SK-N-DZ (cell line): ENCODE measurements at regions not wholly inside any gene's neighbourhood (a gene's known extent, or its start where the extent isn't known, plus 50 kb on each side); places are given as distances from the start of the nearest gene placed in this dataset.

ENCODE experiments used
- DNase-seq: peaks from one replicate; pipeline ENCODE4 v3.0.0-alpha.2; 2015; ENCODE audit warnings: low spot score

DNA sequence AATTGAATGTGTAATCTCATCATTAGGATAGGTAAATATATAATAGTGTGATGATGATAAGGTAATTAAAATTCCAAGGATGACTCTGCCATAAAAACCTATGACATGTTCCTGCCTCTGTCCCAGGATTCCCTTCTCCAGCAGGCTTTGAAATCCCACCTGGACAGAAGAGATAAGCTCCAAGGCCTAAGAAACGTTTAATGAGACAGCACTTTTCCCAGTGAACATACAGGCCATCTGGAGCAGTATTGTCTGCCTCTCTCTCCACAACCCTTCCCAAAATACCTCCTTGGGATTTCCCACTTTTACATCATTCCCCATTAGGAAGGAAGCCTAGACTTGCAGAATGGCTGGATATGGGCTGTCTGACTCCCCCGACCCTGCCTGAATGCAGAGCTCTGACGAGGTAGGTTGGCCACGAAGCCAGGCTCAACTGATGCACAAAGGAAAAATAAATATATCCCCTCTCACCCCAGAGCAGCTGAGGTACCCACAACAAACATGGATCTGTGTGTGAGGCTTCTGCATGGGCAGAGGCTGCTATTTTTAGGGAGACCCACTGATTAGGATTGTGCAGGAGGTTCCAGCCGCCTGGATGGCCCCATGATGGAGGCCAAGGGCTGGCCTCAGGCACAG, 71.0 kb downstream of the TMPRSS5 start:
- no peak for DNase-seq

DNA sequence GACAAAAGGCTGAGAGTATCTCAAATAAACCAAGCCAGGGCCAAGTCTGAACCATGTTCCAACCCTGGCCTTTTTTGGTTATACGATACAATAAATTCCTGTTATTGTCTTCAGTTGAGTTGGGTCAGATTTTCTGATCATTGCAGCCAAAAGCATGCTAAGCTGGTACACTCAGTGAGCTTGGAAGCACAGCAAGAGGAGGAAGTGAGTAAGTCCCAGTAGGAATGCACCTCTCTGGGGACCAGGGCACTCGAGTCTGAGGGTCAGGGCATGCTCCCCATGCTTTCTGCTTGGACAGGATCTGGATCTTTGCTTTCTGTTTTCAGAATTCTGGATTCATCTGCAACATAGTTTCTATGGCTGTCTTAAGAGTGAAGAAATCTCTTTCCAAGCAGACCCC, 73.1 kb downstream of the TMPRSS5 start:
- DNase-seq: no peak

DNA sequence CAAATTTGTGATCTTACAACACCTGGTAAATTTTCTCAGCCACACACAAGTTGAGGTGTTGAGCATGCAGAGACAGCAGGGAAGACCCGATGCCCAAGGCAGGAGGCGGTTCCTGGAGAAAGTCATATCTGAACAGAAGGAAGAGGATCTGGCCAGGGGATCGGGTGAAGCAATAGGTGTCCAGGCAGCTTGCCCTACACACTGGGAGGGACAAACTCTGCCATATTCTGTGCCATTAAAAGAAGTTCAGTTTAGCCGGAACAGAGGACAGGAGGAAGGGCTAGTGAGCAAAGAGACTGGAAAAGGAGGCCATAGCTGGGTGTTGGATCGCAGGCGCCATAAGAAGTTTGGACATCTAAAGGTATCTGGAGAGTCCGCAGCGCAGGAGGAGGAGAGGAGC, 76.5 kb downstream of the TMPRSS5 start:
- no peak for DNase-seq

DNA sequence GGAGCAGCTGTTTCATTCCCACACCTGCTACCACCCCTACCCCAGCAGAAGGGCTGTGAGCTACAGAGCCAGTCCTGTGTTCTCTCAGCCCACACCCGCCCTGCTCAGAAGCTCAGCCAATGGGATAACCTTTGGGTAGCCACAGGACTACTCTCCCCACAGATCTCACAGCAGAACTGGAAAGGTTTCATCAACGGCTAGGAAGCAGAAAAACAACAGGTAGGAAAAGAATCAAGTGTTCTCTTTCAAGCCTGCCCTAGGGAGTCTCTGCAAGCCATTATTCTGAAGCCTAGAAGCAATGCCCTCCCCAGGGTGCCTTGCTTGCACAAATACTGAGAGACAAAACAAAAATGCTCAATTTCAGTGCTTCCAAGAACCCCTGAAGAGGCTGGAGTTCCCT, 77.2 kb downstream of the TMPRSS5 start:
- no peak for DNase-seq

DNA sequence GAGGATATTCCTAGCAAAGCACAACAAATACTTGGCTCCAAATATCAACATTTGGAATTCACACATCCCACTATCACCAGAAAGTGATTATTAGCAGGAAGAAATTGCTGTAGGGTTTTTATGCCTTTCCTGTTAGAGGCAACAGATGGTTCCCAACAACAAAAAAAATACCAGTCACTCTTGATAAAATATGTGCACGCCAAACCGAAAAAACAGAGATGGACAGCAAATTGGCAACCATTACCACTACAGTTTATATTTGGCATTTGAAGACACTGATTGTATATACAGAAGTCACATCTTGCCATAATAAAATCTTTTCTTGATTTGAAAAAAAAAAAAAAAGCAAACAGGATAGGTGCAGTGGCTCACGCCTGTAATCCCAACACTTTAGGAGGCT, 78.2 kb downstream of the TMPRSS5 start:
- DNase-seq: no peak

DNA sequence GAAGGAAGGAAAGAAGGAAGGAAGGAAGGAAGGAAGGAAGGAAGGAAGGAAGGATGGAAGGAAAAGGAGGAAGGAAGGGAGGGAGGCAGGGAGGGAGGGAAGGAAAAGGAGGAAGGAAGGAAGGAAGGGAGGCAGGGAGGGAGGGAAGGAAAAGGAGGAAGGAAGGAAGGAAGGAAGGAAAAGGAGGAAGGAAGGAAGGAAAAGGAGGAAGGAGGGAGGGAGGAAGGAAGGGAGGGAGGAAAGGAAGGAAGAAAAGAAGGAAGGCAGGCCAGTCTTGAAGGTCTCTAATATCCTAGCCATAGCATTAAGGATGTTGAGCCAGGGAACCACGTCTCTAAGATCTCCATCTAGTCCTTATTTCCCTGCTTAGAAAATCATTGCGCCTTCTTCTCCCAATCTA, 78.8 kb downstream of the TMPRSS5 start:
- no peak for DNase-seq

DNA sequence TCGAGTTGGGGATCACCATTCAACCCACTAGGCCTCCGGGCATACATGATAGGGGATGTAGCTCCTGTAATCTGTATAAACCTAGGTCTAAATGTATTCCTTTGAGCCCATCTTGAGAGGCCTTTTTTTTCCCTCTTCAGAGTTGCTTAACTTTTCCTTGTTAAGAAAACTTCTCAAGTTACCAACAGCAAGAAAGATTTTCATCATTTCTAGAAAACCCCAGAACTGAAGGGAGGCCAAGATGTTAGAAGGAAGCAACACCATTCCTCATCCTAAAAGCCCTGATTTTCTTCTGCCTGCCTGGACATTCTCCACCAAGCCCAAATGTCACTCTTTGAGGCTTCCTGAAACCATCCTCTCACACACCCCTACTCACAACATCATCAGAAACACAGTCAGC, 79.4 kb downstream of the TMPRSS5 start:
- no peak for DNase-seq

DNA sequence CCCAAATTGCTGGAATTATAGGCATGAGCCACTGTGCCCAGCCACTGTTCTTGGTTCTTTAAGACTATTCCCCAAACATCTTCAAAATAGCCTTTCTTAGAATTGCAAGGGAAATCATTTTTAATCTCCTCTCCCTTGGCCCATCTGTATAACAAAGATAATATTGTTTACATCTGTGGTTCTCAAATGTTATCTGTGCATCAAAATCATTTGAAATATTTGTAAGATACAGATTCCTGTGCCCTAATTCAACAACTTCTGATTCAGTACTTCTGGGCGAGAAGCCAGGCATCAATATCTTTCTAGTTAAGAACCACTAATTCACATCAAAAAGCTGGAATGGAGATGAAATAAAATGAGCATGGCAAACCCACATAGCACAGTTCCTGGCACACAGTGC, 83.0 kb downstream of the TMPRSS5 start:
- no peak for DNase-seq

DNA sequence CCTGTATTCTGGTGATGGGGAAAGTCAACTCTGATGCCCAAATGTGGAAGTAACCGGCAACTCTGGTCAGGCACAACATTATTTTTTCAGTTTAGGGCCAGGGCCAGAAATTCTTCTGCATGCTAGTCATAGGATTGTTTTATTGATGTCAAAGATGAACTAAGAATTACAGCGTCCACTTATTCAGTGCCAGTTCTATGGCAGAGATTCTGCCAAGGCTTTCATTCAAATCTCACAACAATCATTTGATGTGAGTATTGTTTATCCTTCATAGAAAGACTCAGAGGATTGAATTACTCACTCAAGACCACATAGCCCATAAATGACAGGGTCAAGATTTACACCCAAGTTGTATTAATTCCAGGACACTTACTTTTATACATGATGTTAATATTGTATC, 87.7 kb downstream of the TMPRSS5 start:
- DNase-seq: no peak

DNA sequence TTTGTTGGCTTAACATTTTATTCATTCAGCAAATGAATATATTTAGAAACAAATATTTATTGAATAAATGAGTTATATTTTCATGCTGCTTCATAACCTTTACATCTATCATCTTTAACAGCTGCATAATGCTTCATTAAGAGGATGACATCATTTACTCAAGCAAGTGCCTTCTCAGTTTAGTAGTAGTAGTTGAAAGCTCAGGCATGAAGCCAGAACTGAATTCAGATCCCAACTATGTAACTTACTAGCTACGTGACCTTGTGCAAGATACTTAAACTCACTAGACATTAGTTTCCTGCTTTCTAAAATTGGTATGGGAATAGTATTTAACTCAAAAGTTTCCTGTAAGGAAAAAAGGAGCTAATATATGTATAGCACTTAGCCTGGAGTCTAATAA, 90.3 kb downstream of the TMPRSS5 start:
- no peak for DNase-seq

DNA sequence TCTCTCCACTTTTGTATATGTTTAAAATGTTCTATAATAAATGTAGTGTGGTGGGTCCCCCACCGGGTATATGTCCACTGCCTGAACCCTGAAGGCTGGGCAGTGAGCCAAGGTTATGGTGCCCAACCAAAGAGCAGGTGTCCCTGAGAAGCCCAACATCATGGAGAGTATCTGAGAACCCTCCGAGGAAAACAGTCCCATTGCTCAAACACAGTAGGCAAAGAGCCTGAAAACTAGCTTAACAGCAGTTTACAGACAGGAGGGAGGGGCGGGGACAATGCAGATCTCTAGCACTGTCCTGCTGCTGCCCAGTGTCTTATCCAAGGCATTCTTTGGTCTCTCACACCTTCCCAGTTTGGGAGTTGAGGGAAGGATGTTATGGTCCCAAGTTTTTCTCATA, 91.0 kb downstream of the TMPRSS5 start:
- no peak for DNase-seq

DNA sequence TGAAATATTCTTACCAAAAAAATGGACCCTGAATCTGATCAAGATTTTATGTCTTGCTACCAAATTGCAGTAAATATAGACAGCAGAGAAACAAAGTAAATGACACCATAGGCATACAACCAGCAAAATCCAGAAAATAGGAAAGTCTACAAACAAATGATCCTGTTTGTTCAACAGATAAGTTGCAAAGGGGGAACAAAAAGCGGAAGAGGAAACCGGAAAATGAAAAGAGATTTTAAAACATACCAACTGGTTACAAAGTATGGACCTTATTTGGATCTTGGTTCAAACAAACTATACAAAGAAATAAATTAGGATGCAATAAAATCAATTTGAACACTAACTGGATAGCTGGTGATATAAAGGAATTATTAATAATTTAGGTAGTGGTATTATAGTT, 92.0 kb downstream of the TMPRSS5 start:
- DNase-seq: no peak

DNA sequence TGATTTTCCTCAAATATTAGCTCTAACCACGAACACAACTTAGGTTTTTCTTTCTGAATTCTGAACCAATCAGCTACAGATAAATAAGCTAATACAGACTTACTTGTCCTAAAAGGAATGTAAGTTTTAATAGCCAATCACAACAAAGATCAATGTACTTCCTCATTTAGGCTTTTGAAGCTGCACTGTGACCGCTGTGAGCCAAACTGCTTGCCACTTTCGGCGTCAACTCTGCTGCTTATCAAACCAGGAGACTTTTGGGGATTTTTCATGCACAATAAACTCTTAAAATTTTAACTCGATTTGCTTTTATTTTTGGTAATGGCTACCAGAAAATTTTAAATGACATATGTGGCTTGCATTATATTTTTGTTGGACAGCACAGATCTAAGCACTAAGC, 92.5 kb downstream of the TMPRSS5 start:
- DNase-seq: no peak

DNA sequence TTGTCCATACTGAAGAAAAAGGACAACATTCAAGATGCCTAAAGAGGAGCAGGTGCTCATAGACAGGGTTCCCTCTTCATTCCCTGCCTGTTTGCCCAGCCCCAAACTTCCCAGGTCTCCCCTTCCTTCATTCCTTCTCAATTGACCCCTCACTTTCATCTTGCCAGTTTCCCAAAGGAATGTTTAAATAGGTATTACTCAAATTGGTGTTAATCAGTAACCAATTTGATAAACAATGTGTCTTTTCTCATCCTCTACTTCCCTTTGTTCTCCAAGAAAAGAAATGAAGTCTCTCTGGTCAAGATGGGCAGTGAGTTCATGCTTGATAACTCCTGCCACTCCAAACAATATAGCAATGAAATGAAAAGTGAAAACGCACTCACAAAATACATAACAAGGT, 101.9 kb downstream of the TMPRSS5 start:
- no peak for DNase-seq

DNA sequence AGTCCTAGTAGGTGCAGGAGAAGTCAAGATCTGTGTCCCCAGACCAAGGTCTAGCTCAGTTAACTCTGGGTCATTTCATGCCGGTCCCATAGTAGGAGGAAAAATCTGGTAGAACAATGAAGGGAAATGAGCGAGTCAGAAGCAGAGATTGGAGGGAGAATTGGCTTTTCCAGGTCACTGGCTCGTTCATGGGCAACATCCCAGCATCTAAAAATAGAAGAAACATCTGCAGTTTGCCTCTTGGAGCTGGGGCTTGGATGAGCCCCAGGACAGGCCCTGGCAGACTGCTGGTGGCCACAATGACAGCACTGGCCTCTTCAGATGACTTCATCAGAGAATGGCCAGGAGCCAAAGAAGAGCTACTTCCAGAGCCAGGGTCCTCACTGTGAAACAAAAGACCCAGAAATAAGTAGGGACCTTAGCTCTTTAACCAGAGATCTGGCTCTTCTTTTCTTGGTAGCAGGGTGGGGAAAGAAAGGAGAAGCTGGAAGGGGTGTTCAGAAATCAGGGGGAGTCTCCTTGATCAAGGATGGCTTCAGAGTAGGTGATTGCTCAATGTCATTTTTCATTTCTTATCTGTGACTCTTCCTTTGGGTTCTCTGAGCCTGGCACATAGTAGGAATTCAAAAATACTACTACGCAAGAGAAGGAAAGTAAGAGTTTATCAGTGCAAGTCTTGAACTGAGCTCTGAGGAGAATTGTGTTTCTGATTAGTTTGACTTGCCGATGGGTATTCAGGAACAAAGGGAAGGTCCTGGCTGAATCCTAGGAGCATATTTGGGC, 102.6 kb downstream of the TMPRSS5 start:
- no peak for DNase-seq

DNA sequence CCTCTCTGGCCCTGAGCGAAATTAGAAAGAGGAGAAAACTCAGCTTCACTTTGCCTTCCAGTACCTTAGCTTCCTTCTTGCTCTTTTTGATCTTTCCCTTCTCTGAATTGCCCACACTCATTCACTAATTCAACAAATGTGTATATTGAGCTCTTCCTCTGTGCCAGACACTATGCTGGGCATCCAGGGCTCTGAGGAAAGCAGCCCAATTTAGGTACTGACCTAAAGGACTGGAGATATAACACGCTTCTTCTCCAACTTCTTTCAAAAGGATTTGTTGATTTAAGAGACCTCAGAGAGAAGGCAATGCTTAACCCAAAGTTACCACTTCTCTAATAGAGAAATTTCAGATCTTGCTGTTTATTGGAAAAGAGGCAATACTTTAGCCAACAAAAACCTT, 103.6 kb downstream of the TMPRSS5 start:
- DNase-seq: no peak

DNA sequence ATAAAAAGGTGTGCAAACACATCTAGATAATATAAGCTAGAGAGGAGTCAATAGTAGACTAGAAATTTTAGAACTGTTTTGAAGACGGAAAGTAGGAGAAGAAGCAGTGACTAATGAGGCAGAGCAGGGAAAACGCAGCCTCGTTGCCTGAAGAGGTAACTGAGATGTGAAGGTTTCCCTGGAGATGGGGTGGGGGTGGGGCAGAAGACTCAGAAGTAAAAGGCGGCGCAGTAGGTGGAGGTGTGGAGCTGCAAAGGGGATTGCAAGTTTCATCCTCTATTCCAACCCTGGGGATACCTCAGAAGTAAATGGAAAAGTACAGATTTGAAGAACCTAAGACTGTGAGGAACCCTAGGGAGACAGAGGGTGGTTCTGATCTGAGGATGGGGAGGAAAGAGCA, 109.5 kb downstream of the TMPRSS5 start:
- DNase-seq: no peak

DNA sequence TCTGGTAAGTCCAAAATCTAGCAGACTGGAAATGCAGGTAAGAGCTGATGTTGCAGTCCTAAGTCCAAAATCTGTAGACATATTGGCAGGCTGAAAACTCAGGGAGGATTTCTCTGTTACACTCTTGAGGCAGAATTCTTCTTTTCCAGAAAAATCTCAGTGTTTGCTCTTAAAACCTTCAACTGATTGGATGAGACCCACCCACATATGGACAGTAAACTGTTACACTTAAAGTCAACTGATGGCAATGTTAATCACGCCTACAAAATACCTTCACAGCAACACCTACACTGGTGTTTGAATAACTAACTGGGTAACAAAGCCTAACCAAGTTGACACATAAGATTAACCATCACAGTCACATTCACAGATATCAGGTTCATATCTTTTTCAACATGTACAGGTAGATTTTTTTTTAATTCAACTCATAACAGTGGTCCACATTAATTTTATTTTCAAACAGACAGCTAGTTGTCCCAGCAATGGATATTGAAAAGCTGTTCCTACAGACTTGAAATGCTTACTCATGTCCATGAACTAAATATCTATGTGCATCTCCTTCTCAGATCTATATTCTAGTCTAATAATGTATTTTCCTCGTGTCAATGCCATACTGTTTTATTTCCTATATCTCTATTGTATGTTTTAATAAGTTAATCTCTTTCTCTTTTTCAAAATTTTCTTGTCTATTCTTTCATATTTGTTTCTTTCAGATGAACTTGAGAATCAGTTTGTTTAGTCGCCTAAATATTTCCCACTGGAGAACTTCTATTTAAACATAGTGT, 110.1 kb downstream of the TMPRSS5 start:
- DNase-seq: no peak

DNA sequence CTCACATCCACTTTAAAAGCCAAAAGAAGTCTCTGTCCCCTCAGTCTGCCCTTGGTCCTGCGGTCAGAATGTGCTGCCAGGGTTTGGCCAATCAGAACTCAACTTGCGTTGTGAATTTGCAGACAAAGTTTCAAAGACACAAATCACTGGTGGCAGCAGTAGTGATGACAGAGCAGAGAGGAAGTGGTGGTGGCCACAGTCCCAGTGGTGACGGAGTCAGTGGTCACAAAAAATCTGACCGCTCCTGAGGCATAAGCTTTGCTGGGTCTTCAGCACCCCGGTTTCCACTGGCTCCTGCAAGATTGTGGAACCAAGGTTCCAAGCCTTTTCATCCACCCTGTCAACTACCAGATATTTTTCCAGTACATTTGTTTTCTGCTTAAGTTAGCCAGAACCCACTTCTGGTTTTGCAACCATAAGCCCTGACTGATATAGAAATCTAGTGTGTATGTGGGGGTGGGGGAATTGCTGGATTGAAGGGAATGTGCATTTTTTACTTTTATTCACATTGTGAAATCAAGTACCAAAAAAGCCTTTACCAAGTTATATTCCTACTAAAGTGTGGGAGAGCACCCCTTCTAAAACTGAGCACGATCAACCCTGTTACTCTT, 112.3 kb downstream of the TMPRSS5 start:
- DNase-seq: no peak

DNA sequence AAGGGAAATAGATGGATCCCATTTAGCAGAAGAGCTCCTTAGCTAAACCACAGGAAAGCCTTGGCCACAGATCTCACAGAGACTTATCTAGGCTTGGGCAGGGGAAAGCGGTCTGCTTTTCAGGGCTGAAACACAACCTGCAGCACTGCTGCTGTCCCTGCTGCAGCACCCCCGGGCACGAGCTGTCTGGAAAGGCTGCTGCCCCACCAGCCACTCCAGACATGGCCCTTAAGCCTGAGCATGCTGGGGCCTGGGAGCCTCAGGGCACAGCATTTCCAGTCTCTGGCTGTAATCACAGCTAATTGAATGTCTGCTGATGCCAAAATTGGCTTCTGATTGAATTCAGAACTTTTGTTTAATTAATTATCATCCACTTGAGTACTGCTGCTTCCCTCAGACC, 115.0 kb downstream of the TMPRSS5 start:
- DNase-seq: peak; percentile 69

DNA sequence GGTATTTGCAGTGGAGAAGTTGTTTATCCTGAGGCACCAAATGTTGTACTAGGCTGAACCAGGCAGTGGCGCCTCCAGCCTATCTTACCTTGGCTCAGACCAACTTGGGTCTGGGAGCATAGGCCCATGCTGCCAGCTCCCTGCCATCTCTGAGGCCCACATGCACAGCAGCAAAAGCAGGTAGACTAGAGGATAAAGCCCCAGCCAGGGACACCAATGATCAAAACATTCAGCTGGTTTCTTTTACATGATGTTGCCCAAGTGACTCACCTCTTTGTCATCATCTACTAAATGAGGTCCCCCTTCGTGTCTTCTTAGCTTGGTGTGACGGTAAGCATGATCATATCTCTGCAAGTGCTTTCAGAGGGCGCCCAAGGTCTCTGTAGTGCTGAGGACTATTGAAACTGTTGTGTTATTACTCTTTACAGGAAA, 112.1 kb upstream of the DRD2 start:
- no peak for DNase-seq

DNA sequence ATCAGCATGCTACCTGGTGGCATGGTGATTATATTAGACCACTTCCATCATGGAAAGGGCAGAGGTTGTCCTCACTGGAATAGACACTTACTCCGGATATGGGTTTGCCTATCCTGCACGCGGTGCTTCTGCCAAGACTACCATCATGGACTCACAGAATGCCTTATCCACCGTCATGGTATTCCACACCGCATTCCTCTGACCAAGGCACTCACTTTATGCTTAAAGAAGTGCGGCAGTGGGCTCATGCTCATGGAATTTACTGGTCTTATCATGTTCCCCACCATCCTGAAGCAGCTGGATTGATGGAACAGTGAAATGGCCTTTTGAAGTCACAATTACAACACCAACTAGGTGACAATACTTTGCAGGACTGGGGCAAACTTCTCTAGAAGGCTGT, 109.2 kb upstream of the DRD2 start:
- DNase-seq: no peak
